H9 (cell line): ENCODE measurements at regions not wholly inside any gene's neighbourhood (a gene's known extent, or its start where the extent isn't known, plus 50 kb on each side); places are given as distances from the start of the nearest gene placed in this dataset.
A peak's percentile ranks its signal among the peaks of the same experiment; 100 is the strongest.

Source experiments
- DNase-seq: peaks from one replicate; pipeline ENCODE4 v3.0.0-alpha.2; 2017
- H2AFZ ChIP-seq: one replicate; pipeline ENCODE4 v1.6.1; 2013; ENCODE audit warnings: mild to moderate bottlenecking, low read length, control low read depth, moderate library complexity
- H2AK5ac ChIP-seq: 2 replicates; pipeline ENCODE4 v1.6.1; 2013; ENCODE audit warnings: low read length, control low read depth, mixed read lengths; ENCODE audit not compliant: insufficient read length
- H2BK120ac ChIP-seq: one replicate; pipeline ENCODE4 v1.6.1; 2013; ENCODE audit warnings: low read depth, mild to moderate bottlenecking, low read length, control low read depth, inconsistent platforms; ENCODE audit not compliant: poor library complexity, severe bottlenecking
- H2BK12ac ChIP-seq: 2 replicates; pipeline ENCODE4 v1.6.1; 2013; ENCODE audit warnings: low read length, control low read depth, mixed read lengths, low read depth; ENCODE audit not compliant: insufficient read length
- H2BK15ac ChIP-seq: 2 replicates; pipeline ENCODE4 v1.6.1; 2013; ENCODE audit warnings: low read depth, low read length, control low read depth
- H2BK20ac ChIP-seq: one replicate; pipeline ENCODE4 v1.6.1; 2013; ENCODE audit warnings: low read depth, mild to moderate bottlenecking, low read length, control low read depth, inconsistent platforms; ENCODE audit not compliant: poor library complexity, severe bottlenecking
- H2BK5ac ChIP-seq: 2 replicates; pipeline ENCODE4 v1.6.1; 2013; ENCODE audit warnings: low read length, control low read depth, mixed read lengths; ENCODE audit not compliant: insufficient read length
- H3K14ac ChIP-seq: 2 replicates; pipeline ENCODE4 v1.6.1; 2013; ENCODE audit warnings: low read length, control low read depth; ENCODE audit not compliant: insufficient read depth
- H3K18ac ChIP-seq: 2 replicates; pipeline ENCODE4 v1.6.1; 2013; ENCODE audit warnings: low read depth, mild to moderate bottlenecking, mixed read lengths, low read length, control low read depth; ENCODE audit not compliant: insufficient read length
- H3K23ac ChIP-seq: 2 replicates; pipeline ENCODE4 v1.6.1; 2013; ENCODE audit warnings: low read length, control low read depth, mixed read lengths, low read depth; ENCODE audit not compliant: insufficient read length
- H3K23me2 ChIP-seq: 2 replicates; pipeline ENCODE4 v1.6.1; 2013; ENCODE audit warnings: low read depth, mild to moderate bottlenecking, mixed read lengths, low read length, control low read depth; ENCODE audit not compliant: insufficient read length, poor library complexity, severe bottlenecking
- H3K27ac ChIP-seq: 2 replicates; pipeline ENCODE4 v1.5.1; 2013; ENCODE audit warnings: low read length, control low read depth, mixed read lengths, low read depth; ENCODE audit not compliant: insufficient read length
- H3K27me3 ChIP-seq: 2 replicates; pipeline ENCODE4 v1.6.1; 2013; ENCODE audit warnings: low read length, control low read depth, inconsistent platforms; ENCODE audit not compliant: insufficient read depth
- H3K4ac ChIP-seq: 2 replicates; pipeline ENCODE4 v1.6.1; 2013; ENCODE audit warnings: low read depth, mild to moderate bottlenecking, control low read depth, inconsistent platforms, low read length, moderate library complexity
- H3K4me1 ChIP-seq: 2 replicates; pipeline ENCODE4 v1.6.1; 2013; ENCODE audit warnings: low read length, control low read depth, inconsistent platforms; ENCODE audit not compliant: insufficient read depth
- H3K4me2 ChIP-seq: 2 replicates; pipeline ENCODE4 v1.6.1; 2013; ENCODE audit warnings: low read length, control low read depth, mixed read lengths; ENCODE audit not compliant: insufficient read length, insufficient read depth
- H3K56ac ChIP-seq: 2 replicates; pipeline ENCODE4 v1.6.1; 2013; ENCODE audit warnings: low read depth, mild to moderate bottlenecking, mixed read lengths, low read length, control low read depth; ENCODE audit not compliant: insufficient read length
- H3K79me1 ChIP-seq: 2 replicates; pipeline ENCODE4 v1.6.1; 2013; ENCODE audit warnings: low read depth, mild to moderate bottlenecking, moderate library complexity, low read length, control low read depth, inconsistent platforms; ENCODE audit not compliant: insufficient read depth, poor library complexity, severe bottlenecking
- H3K79me2 ChIP-seq: 2 replicates; pipeline ENCODE4 v1.6.1; 2013; ENCODE audit warnings: low read length, control low read depth, inconsistent platforms; ENCODE audit not compliant: insufficient read depth
- H3K9ac ChIP-seq: 2 replicates; pipeline ENCODE4 v1.6.1; 2013; ENCODE audit warnings: low read length, control low read depth, mixed read lengths; ENCODE audit not compliant: insufficient read length; ENCODE audit errors: extremely low read depth
- H3K9me3 ChIP-seq: one replicate; pipeline ENCODE4 v1.6.1; 2013; ENCODE audit warnings: low read depth, low read length, inconsistent platforms; ENCODE audit not compliant: control insufficient read depth
- H3T11ph ChIP-seq: one replicate; pipeline ENCODE4 v1.6.1; 2013; ENCODE audit warnings: mild to moderate bottlenecking, low read length, control low read depth, inconsistent platforms
- H4K20me1 ChIP-seq: one replicate; pipeline ENCODE4 v1.6.1; 2013; ENCODE audit not compliant: control insufficient read depth, insufficient read length, insufficient read depth
- H4K5ac ChIP-seq: 2 replicates; pipeline ENCODE4 v1.6.1; 2013; ENCODE audit warnings: low read depth, mild to moderate bottlenecking, mixed read lengths, low read length, control low read depth; ENCODE audit not compliant: insufficient read length
- H4K8ac ChIP-seq: replicated peaks from 2 replicates; pipeline ENCODE4 v1.6.1; 2013; ENCODE audit warnings: low read length, control low read depth, mixed read lengths, low read depth; ENCODE audit not compliant: insufficient read length
- H4K91ac ChIP-seq: 2 replicates; pipeline ENCODE4 v1.6.1; 2013; ENCODE audit warnings: low read depth, mild to moderate bottlenecking, moderate library complexity, mixed read lengths, low read length, control low read depth; ENCODE audit not compliant: insufficient read length
- H3K27ac Mint-ChIP-seq, 3 experiments: 2 replicates in 2 of 3; 3 replicates in 1 of 3; pipeline ENCODE4 v1.8.0; 2020 to 2021; ENCODE audit warnings: mixed read lengths in 3 of 3, mild to moderate bottlenecking in 1 of 3, moderate library complexity in 1 of 3
- H3K27me3 Mint-ChIP-seq: 2 replicates; pipeline ENCODE4 v1.8.0; 2021; ENCODE audit warnings: low read depth, mild to moderate bottlenecking, moderate library complexity, mixed read lengths
- H3K36me3 Mint-ChIP-seq, 3 experiments: 2 replicates in 2 of 3; 3 replicates in 1 of 3; pipeline ENCODE4 v1.8.0; 2020 to 2021; ENCODE audit warnings: low read depth in 3 of 3, mixed read lengths in 3 of 3; ENCODE audit not compliant: insufficient read depth in 1 of 3
- H3K4me1 Mint-ChIP-seq, 2 experiments: 2 replicates each; pipeline ENCODE4 v1.8.0; 2020; ENCODE audit warnings: mixed read lengths in 2 of 2
- H3K4me3 Mint-ChIP-seq, 2 experiments: 2 replicates in 1 of 2; 3 replicates in 1 of 2; pipeline ENCODE4 v1.8.0; 2020 to 2021; ENCODE audit warnings: mild to moderate bottlenecking in 2 of 2, mixed read lengths in 2 of 2, moderate library complexity in 1 of 2
- H3K9me3 Mint-ChIP-seq, 2 experiments: 2 replicates in 1 of 2; 3 replicates in 1 of 2; pipeline ENCODE4 v1.8.0; 2020; ENCODE audit warnings: mild to moderate bottlenecking in 2 of 2, mixed read lengths in 2 of 2, moderate library complexity in 1 of 2
- CTCF ChIP-seq: fragments of 200-600 bp; sonication (generic); conservative IDR thresholded peaks from 3 replicates; pipeline ENCODE4 v1.8.0; 2021; ENCODE audit warnings: antibody characterized with exemption, mild to moderate bottlenecking
- WGBS: extraction: QIAGEN DNeasy Blood & Tissue Kit; methylation state at CpG from one replicate; pipeline ENCODE4 v1.1.7; 2013; ENCODE audit warnings: missing lambda C conversion rate, low lambda C conversion rate, mixed read lengths; ENCODE audit not compliant: insufficient read length; ENCODE audit errors: extremely low coverage; 5-methylcytosine and 5-hydroxymethylcytosine counted together

GRCh38 chr20:63102721-63103375 is 96.1 kb upstream of the BHLHE23 start:
- Mint-ChIP-seq H3K36me3 (no peaks in the 10 kb centered on the region), H3K27ac (no peak overlapping the region), H3K4me1 (peaks cover 2 to 5% of the 10 kb centered on the region in 2 experiments; a peak in 3 of 4 replicates), H3K4me3 (peak overlapping the region; percentile 53 to 78), H3K27me3 (peaks cover 38% of the 10 kb centered on the region), H3K9me3 (peaks cover 2 to 13% of the 10 kb centered on the region in 2 experiments; a peak in 4 of 5 replicates)
- peaks cover 22% of the 10 kb centered on the region; the same call in 1 of the 2 replicates for H3K27me3 ChIP-seq
- no peak overlapping the region for H3K4ac ChIP-seq
- H3K23me2 ChIP-seq: peaks cover 16% of the 10 kb centered on the region
- H2BK5ac ChIP-seq: no peak overlapping the region
- H4K20me1 ChIP-seq: no peaks in the 10 kb centered on the region
- peak overlapping the region; percentile 39 for H3K4me2 ChIP-seq
- no peak overlapping the region for H2AK5ac ChIP-seq
- DNase-seq: no peak
- no peak overlapping the region for H2AFZ ChIP-seq
- peaks cover 3% of the 10 kb centered on the region; the same call in 1 of the 2 replicates for H3K4me1 ChIP-seq
- no peaks in the 10 kb centered on the region for H3K79me2 ChIP-seq
- H3K14ac ChIP-seq: no peak overlapping the region
- H4K91ac ChIP-seq: no peak overlapping the region
- no peak overlapping the region for H3K56ac ChIP-seq
- no CpG with 5 or more reads among the region's 55 CpGs for WGBS
- no peak overlapping the region for H2BK15ac ChIP-seq
- no peak overlapping the region for H2BK20ac ChIP-seq
- no peak overlapping the region for H2BK12ac ChIP-seq
- H4K8ac ChIP-seq: no peak overlapping the region
- no peak overlapping the region for H4K5ac ChIP-seq
- H3K18ac ChIP-seq: no peak overlapping the region
- H2BK120ac ChIP-seq: no peak overlapping the region
- H3K23ac ChIP-seq: no peak overlapping the region
- no peak overlapping the region for H3K27ac ChIP-seq
- H3K9me3 ChIP-seq: no peaks in the 10 kb centered on the region
- no peak overlapping the region for H3K9ac ChIP-seq
- H3K79me1 ChIP-seq: no peaks in the 10 kb centered on the region
- TF ChIP-seq CTCF: no peak
- no peak overlapping the region for H3T11ph ChIP-seq
